ENCODE measurements at regions not wholly inside any gene's neighbourhood (a gene's known extent, or its start where the extent isn't known, plus 50 kb on each side); places are given as distances from the start of the nearest gene placed in this dataset.

DNA sequence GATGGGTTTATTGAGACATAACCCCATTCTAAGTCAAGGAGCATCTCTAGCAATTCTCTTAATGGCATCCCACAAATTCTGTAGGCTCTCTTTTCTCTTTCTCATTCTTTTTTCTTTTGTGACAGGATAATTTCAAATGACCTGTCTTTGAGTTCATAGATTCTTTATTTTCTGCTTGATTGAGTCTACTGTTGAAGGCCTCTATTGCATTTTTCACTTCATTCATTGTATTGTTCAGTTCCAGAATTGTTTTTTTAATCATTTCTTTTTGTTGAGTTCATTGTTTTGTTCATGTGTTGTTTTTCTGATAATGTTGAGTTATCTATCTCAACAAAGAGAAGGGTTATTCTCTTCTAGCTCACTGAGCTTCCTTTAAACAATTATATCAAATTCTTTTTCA is 144.7 kb upstream of the IL12B start:
- TF ChIP-seq, protein P1, sequence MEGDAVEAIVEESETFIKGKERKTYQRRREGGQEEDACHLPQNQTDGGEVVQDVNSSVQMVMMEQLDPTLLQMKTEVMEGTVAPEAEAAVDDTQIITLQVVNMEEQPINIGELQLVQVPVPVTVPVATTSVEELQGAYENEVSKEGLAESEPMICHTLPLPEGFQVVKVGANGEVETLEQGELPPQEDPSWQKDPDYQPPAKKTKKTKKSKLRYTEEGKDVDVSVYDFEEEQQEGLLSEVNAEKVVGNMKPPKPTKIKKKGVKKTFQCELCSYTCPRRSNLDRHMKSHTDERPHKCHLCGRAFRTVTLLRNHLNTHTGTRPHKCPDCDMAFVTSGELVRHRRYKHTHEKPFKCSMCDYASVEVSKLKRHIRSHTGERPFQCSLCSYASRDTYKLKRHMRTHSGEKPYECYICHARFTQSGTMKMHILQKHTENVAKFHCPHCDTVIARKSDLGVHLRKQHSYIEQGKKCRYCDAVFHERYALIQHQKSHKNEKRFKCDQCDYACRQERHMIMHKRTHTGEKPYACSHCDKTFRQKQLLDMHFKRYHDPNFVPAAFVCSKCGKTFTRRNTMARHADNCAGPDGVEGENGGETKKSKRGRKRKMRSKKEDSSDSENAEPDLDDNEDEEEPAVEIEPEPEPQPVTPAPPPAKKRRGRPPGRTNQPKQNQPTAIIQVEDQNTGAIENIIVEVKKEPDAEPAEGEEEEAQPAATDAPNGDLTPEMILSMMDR (IDR thresholded peaks at IDR 0.05; ENCODE audit: low read depth, low read length), result no peak
- no peak overlapping the region for H3K4me3 ChIP-seq (ENCODE audit: low read depth, low read length)

DNA sequence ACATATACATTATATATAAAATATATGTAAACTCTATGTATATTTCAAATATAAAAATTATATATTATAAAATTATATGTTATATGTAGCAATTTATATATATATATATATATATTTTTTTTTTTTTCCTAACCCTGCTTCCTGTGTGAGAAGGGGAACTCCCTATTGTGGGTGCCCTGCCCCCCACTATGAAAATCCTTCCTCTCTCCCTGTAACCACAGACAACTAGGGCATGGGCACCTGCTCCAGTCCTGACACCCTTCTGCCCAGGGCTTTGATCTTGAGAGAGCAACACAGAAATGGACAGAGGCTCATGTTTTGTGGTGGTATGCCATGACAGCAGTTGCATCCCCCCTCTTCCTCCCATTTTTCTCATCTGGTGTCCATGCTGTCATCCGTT is 148.7 kb upstream of the IL12B start:
- H3K4me3 ChIP-seq (ENCODE audit: low read depth, low read length), result no peak overlapping the region
- TF ChIP-seq, protein P1 (IDR thresholded peaks at IDR 0.05; ENCODE audit: low read depth, low read length), result no peak

DNA sequence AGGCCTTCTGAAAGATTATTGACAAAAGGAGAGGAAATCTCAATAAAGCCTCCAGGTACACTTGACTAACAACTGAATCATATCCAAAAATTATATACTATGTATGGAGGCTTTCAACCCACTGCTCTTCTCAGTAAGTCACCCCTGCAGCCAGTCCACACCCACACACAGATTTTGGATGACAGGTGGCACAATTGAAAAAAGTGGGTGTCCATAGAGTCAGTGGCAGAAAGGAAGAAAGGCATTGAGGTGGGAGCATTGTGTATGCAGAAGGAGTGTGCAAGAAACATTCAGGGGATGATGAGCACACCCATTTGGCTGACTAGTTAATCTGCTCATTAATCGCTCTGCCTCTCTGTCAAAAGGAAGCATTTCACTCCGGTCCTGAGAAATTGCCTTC is 150.6 kb upstream of the IL12B start:
- H3K4me3 ChIP-seq (ENCODE audit: low read depth, low read length), result no peak overlapping the region
- TF ChIP-seq, protein P1 (IDR thresholded peaks at IDR 0.05; ENCODE audit: low read depth, low read length), result no peak

DNA sequence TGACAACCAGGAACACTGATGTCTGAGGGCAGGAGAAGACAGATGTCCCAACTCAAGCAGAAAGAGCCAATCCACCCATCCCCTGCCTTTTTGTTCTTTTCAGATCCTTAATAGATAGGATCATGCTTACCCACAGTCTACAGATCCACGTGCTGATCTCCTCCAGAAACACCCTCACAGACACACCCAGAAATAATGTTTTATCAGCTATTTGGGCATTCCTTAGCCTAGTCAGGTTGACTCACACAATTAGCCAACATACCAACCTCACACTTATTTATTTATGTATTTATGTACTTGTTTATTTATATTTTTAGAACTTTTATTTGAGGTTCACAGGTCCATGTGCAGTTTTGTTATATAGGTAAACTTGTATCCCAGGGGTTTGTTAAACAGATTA is 151.5 kb upstream of the IL12B start:
- TF ChIP-seq, protein P1 (IDR thresholded peaks at IDR 0.05; ENCODE audit: low read depth, low read length), result no peak
- no peak overlapping the region for H3K4me3 ChIP-seq (ENCODE audit: low read depth, low read length)

DNA sequence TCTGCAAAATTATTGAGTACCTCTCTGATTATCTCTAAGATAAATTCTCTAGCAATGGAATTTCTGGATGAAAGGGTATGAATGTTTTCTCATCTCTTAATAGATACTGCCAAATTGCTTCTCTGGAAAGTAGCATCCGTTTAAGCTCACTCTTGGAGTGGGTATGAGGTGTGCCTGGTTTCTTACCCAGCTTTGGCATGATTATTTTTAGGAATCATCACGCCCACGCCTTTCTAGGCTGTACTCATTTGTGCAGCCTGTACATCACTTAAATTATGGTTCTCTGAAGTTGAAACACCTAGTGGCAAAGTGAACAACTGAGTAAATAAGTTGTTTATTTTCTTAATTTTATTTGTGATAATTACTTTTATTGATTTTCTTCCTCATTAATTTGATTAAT is 156.5 kb upstream of the IL12B start:
- H3K4me3 ChIP-seq (ENCODE audit: low read depth, low read length), result no peak overlapping the region
- TF ChIP-seq, protein P1 (IDR thresholded peaks at IDR 0.05; ENCODE audit: low read depth, low read length), result no peak

DNA sequence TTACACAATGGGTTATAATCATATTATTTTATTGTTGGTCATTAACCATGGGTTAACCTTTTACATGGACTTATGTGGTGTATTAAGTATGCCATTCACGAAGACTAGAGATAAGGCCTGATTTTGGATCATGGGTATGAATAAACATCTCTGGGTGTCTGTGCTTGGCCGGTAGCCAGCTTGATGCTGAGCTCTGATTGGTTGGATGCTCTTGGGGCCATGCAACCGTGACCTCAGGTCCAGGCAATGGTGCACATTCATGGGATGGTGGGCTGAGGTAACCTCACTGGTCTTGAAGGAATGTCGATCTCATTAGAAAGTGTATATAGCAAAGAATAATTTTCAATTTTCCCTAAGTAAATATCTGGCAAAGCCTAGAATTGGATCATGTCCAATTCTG is 158.2 kb upstream of the IL12B start:
- TF ChIP-seq, protein P1 (IDR thresholded peaks at IDR 0.05; ENCODE audit: low read depth, low read length), result no peak
- no peak overlapping the region for H3K4me3 ChIP-seq (ENCODE audit: low read depth, low read length)

DNA sequence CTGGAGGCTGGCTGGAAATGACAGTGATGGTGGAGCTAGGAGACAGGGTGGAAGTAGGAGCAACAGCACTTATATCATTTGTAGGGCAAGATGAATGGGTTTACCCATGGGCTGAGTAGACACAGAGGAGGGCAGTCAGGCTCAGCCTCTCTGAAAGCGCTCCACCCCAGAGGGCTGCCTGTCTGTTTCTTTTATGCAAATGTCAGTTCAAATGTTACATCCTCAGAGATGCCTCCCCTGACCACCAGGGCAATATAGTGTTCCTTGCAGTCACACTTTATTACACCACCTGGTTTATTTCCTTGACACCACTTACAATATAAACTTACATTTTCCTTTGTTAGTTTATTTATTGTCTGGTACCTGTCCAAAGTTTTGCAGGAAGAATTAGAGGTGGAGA is 159.5 kb upstream of the IL12B start:
- no peak overlapping the region for H3K4me3 ChIP-seq (ENCODE audit: low read depth, low read length)
- TF ChIP-seq, protein P1 (IDR thresholded peaks at IDR 0.05; ENCODE audit: low read depth, low read length), result no peak
